NCI-H748 treated with DMSO at 0.1 percent for 48 hours (cell line): ENCODE measurements at regions not wholly inside any gene's neighbourhood (a gene's known extent, or its start where the extent isn't known, plus 50 kb on each side); places are given as distances from the start of the nearest gene placed in this dataset.
"Not testable (repeated sequence)": the region's sequence is repeated elsewhere in the genome, so short reads cannot be mapped to it uniquely, and the experiment has no call there.

ENCODE experiments used
- DNase-seq: peaks from one replicate; lab custom pipeline; 2025; lab: John Stamatoyannopoulos, UW

DNA sequence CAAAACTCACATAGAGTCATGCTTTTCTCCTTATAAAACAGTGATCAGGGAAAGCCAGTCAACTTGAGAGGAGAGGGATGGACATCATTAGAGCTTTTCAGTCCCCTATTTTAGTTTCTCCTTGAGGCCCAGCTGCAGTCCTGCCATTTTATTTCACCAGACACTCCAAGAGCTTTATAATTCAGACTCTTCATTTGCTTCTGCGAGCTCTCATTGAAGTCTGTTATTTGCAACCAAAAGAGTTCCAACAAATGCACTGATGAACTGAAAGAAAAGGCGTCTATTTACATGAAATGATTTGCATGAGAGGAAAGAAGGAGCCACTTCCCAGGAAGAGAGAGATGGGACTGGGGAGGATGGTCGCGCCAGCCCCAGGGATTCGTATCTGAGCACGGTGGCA lies 86.8 kb downstream of the NDUFA12 start:
- DNase-seq: no peak

DNA sequence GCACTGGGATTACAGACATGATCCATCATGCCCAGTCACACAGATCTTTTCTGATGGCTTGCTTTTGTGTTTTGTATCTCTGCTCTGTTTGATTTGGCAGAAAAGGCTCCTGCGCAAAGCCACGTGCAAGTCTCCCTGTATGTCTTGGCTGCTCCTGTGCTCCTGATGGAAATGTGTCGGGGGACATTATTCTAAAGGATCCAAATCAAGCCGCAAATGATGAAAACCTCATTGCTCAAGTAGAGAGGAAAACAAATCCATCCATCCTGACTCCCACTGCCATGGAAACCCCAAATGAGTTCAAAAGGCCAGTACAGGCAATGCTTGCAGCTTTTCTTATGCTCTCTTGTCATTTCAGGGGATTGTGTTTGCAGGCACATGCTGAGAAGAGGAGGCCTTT lies 93.8 kb downstream of the NDUFA12 start:
- DNase-seq: no peak

DNA sequence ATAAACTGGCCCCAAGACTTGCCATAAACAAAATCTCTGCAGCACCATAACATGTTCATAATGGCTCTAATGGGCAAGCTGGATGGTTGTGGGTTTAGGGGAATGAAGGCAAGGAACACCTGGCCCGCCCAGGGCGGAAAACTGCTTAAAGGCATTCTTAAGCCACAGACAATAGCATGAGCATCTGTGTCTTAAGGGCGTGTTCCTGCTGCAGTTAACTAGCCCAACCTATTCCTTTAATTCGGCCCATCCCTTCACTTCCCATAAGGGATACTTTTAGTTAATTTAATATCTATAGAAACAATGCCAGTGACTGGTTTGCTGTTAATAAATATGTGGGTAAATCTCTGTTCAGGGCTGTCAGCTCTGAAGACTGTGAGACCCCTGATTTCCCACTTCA lies 97.7 kb downstream of the NDUFA12 start:
- not testable (repeated sequence) for DNase-seq

DNA sequence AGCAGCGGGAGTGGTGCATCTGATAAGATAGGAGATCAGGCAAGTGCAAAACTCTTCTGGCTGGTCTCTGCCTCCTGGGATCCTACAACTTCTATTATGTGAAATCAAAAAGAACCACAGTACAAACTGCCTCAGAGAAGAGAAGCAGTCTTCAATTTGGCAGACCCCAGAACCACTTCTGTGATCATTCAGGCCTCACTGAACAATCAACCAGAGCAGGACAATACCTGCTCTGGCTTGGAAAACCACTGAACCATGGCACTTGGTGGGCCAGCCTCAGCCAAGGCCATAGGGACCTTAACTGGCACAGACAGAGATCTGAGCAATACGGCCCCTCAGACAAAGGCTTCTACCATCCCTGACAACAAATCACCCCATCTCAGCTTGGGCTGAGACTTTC lies 103.0 kb downstream of the NDUFA12 start:
- no peak for DNase-seq

DNA sequence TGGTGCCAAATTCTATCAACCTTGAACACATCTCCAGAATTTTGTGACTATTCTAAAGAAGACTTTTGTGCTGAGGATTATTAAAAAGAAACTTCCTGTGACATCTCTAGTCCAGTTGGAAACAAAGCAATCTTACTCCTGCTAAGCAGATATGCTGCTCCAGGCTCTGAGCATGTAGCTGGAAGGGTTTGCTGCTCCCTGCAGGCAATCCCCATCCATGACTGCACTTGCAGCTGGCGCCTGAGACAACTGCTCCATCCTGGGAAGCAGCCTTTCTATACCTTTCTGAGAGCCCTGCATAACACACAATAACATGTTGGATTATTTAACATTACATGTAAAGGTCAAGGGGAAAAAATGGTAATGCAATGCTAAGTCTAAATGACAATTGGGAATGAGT lies 105.1 kb downstream of the NDUFA12 start:
- no peak for DNase-seq

DNA sequence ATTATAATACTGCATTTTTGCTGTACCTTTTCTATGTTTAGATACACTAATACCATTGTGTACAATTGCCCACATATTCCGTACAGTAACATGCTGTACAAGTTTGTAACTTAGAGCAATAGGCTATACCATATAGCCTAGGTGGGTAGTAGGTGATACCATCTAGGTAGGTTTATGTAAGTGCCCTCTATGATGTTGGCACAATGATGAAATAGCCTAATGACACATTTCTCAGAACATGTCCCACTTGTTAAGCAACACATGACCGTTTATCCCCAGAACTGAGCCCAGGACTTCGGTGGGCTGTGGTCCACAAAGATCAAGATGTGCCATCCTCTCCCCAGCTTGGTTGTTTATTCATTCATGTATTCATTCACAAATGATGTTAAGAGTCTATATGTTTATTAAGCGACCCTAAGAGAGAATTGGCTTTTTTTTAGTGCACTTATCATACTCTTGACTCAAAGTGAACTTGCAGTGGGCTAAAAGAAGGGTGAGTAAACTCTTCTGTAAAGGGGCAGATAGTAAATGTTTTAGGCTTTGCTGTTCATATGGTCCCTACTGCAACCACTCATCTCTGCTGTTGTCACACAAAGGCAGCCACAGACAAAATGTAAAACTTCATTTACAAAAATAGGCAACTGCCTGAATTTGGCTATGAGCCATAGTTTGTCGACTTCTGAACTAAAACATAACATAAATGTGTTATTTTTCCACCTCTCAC lies 110.8 kb downstream of the NDUFA12 start:
- no peak for DNase-seq

DNA sequence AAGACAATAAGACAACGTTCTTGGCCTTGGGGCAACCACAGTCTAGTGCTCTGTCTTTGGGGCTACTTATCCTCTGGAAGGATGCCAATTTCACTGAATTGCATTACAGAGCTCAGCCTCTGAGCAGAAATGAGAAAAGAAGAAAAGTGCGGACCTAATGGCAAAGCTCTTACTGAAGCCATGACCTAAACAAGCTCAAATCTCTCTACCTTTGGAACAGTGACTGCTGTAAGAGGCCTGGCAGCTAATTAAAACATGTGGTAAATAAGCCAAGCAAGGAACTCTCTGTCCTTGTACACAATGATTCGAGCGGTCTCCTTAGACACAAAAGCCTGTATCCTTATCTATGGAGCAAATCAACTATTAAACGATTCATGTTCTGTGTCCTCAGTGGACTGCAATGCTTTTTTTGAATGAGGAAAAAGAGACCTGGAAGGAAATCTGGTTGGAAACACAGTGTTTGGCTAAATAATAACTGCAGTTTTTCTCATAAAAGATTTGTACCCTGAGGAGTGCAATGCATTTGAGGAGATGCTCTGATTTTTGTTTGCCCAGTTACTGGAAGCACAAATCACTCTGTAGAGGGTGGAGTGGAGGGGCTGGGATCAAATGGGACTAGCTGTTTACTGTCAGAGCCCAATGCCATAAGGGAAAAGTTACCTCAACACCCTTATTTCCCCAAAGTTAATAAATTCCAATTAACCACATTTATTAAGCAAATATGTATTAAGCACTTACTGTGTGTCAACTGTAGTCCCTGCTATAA lies 113.9 kb downstream of the NDUFA12 start:
- DNase-seq: no peak

DNA sequence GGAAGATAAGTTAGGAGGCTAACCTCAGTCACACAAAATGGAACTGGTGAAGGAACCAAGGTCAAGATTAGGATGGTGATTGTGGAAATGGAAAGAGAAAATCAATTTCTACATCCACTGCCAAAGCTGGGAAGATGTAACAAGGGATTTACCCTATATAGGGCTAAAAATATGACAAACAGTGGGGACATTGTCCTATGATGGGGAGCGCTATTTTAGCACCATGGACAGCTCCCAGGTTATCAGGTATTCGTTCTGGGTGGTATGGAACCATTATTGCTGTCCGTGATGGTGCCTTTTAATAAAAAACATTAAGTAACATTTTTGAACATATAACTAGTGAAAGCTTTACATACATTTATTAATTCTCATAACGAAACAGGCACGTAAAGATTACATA lies 124.0 kb downstream of the NDUFA12 start:
- no peak for DNase-seq

DNA sequence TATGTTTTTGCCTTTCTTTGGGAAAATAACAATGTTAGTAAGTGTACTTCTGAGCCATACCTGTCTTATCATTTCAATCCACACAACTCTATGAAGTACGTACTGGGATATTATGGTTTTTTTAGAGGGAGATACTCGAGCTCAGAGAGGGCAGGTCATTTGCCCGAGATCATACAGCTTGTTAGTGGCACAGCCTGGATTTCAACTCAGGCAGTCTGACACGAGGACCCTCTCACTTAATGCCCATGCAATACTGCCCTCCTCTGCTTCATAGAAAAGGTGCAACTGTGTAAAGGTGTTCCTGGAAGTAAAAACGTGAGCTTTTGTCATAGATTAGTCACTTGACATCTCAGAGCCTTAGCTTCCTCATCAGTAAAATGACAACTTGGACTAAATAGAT lies 128.0 kb downstream of the NDUFA12 start:
- peak; percentile 51 for DNase-seq

DNA sequence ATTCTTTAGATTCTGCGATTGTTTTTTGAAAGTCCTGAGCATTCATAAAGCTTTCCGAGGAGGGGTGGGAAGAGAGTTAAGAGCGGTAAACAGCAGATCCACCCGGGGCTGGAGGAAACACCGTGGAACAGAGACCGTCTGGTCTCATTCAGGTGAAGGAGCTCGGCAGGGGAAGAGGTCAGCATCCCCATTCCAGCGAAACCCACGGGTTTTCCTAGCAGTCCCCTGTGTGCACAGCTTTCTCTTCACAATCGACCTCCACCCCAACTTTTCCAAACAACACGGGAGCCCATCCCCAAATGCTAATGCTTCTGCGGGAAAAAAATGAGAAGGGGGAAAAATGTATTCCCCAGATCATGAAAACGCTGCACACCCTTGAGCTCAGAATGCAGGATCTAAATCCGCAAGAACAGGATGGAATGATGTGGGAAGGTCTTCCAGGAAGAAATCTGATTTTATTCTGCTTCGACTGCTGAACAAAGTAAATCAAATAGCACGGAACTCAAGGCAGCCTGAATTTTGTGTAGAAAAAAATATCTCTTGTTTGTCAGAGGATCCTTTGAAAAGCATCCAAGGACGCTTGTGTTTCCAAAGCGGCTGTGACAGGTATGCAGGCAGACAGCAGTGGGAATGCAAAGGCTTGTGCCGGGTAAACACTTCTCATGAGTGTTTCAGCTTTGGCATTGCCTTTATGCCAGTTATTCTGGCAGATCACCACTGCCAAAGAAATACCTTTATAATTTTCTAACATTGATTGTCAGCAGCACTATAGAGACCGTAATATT lies 128.8 kb downstream of the NDUFA12 start:
- peak; percentile 52 for DNase-seq

DNA sequence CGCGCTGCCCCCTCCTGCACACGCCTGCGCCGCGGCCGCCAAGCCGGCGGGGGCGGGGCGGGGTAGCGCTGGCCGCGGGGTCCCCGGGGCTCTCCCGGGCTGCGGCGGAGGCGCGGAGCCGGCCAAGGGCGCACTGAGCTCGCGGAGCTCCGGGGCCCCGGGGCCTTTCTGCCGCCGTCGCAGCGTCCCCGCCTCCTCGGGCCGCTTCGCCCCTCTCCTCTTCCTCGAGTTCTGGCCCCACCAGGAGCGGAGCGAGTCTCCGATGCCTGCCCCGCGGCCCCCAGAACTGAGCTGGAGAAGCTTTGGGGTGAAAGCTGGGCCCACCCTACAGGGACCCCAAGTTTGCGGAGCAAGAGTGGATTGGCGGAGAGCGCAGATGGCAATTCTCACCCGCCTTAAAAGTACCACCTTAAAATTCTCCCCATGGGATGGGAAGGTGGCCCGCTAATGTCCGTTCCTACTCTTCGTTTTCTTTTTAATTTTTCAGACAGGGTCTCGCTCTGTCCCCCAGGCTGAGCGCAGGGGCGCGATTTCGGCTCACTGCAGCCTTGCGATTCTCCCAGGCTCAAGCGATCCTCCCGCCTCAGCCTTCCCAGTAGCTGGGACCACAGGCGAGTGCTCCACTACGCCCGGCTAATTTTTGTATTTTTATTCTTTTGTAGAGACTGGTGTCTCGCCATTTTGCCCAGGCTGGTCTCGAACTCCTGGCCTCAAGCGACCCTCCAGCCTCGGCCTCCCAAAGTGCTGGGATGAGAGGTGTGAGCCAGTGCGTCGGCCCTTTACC lies 129.6 kb downstream of the NDUFA12 start:
- DNase-seq: no peak

DNA sequence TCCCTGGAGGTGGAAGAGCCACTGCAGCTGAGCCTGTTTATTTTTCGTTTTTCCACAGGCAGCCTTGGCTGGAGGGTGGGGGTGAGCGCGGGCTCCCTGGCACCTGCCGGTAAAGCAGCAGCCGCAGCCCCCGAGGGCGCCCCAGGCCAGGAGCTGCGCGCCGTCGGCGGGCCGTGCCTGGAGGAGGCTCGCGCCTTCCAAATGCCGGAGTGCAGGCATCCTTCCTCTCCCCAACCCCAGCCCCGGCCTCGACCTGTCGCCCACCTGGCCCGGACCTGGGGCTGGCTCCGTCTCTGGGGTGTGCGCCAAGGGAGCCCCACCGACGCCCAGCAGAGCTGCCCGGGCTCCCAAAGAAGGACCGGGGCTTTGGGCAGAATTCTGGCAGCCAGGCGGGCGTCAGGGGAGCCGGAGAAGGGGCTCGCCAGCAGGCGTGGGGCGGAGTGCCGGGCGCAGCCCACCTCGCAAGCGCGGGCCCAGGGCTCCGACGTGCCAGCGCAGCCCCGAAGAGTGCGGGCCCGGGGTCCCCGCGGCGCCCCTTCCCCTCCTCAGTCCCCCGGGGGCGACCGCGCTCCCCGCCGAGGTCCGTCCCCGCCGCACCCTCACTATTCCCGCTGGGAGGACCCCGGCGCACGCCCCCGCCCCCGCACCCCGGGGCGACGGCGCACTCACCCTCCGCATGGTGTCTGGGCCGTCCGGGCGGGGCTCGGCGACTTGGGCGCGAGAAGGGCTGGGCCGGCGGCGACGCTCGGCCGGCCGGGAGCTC lies 130.3 kb downstream of the NDUFA12 start:
- DNase-seq: no peak

DNA sequence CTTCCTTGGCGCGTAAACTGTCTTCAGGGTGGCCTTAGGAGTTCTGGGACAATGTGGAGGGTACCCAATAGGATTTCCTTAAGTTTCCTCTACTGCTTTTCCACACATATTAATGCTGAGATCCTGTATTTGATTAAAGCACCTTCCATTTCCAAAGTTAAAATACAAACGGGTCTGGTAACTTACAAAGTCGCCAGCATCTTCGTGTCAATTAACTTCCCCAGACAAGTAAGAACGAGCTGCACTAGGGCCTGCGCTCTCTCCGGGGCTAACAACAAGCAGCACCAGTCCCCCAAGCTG lies 130.9 kb downstream of the NDUFA12 start:
- no peak for DNase-seq

DNA sequence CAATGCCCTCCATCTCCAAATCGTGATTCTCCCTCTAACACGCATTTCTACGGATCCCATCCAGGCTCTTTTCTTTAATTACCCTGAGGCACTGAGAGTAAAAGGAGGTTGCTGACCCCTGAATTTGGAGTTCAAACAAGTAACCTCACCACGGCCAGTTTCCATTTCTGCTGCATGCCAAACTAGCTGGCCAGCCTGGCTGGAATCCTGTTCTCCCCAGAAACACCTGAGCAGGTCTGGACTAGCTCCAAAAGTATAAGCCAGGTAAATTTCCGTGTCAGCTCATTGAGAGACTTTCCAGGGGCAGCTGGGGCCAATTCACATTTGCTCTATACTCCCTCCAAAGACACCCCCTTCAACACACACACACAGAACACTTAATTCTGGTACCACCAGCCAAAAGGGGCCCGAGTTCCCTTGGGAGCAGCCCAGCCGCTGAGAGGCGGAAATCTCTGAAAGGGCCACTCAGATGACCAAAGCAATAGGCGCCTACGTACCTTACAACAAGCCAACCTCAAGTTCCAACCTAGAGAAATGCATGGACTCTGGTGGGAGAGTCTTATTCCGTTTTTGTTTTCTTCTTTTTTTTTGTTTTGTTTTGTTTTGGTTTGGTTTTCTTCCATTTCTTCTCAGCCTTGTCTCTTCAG lies 131.4 kb downstream of the NDUFA12 start:
- DNase-seq: no peak

DNA sequence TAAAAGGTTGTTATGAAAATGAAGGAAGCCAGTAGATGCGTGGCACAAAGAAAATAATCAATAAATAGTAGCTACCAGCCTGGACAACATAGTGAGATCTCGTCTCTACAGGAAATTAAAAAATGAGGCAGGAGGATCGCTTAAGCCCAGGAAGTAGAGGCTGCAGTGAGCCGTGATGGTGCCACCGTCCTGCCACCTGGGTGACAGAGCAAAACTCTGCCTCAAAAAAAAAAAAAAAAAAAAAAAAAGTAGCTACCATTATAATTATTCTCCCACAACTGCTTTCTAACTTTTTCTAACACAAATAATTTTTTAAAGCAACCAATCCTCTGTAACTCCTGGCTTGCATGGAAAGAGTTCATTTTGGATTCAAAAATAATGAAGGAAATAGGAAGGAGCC lies 133.0 kb downstream of the NDUFA12 start:
- DNase-seq: no peak

DNA sequence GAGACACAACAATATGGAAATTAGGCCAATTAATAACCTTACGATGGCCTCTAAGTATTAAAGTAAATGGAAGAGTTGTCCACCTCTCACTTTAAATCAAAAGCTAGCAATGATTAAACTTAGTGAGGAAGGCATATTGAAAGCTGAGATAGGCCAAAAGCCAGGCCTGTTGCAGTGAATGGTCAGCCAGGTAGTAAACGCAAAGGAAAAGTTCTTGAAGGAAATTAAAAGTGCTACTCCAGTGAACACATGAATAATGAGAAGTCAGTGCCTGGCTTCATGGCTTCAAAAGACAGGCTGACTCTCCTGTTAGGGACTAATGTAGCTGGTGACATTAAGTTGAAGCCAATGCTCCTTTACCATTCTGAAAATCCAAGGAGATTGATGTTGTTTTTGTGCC lies 135.3 kb downstream of the NDUFA12 start:
- no peak for DNase-seq

DNA sequence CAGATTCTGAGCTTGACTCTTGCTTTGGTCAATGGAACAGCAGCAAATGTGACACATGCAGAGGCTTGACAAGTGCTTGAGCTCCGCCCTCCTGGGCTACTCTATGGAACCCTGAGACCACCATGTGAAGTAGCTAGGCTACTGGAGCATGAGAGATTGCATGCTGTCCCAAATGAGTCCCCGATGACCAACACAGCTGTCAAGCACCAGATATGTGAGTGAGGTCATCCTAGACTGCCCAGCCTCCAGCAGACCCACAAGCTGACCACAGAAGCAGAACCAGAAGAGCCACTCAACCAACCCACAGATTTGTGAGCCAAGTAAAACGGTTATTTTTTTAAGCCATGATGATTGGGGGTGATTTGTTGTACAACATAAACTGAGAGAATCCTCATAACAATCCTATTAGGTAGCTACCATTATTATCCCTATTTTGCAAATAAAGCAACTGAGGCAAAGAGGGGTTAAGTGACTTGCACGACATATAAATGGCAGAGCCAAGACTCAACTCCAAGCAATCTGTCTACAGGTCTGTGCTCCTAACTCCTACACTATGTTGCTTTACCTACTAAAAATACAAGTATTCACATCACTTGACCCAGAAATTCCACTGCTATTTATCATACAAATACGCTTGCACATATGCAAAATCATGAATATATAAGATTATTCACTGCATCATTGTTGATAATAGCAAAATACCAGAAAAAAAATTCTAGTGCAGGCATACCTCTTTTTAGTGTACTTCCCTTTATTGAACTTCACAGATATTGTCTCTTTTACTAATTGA lies 136.2 kb downstream of the NDUFA12 start:
- DNase-seq: no peak

DNA sequence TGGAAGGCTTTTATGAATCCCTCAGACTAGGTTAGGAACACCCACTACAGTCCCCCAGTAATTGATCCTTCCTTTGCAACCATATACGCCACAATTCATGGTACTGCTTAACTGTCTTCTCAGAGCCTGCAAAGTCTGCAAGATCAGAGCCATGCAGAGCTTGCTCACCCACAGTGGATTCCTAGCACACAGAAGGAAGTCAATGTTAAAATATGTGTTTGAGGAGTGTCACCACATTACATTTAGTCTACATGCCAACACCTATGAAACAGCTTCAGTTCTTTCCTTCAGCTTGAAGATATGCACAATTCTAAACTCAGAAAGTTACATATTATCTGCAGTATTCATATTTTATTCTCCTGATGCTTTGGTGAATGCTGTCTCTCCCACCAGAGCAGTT lies 138.5 kb downstream of the NDUFA12 start:
- DNase-seq: no peak

DNA sequence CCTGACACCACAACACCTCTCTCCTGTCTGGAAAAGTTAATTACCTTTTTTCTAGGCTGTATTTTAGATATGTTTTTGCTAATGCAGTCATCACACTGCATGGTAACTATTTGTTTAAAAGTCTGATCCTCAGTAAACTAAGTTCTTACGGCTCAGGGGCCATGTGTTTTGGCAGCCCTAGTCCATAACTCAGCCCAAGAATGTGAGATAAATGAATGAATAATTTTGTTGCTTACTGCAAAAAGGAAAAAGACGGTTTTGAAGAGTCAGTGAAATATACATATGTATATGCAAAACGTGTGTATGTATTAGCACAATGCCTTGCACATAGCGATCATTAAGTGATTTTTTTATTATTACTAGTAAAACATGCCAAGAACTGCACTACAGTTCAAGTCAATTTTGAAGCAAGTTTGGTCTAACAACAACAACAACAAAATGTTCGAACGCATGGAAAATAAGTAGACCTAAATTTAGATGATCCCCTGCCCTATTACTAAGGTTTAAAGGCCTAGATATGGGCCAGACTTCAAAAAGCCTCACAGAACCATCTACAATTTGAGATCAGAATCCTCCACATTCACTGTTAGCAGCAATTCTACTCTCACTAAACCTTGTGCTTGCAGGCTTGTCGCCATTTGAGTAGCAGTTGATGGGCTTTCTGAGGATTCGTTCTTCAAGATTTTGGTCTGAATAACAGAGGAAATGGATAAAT lies 140.0 kb downstream of the NDUFA12 start:
- no peak for DNase-seq

DNA sequence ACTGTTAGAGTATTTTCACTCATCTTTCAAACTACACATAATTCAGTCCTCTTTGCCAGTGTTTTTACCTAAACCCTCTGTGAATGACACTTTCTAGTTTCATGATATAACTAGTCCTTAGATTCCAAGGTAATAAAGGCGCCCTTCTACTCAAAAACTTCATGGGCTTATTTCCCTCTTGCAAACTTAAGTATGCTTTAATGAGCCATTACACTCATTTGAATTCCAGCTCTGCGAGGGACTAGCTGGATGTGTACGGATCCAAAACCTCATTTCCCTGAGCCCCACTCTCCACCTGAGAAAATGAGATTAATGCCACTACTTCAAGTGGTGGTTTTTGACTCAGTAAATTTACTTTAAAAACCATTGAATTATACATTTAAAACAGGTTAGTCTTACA lies 141.1 kb downstream of the NDUFA12 start:
- DNase-seq: no peak
